NCI-H345 treated with DMSO at 0.1 percent for 48 hours (cell line): ENCODE measurements at regions not wholly inside any gene's neighbourhood (a gene's known extent, or its start where the extent isn't known, plus 50 kb on each side); places are given as distances from the start of the nearest gene placed in this dataset.

Source experiments
- DNase-seq: peaks from one replicate; lab custom pipeline; 2025; ENCODE audit not compliant: unreplicated experiment; lab: John Stamatoyannopoulos, UW

- DNase-seq = no peak
These were observed 182.6 kb upstream of the RNF32 start for GRCh38 chr7:156458011-156458410.

GRCh38 chr7:156456503-156457115 lies 184.0 kb upstream of the RNF32 start:
- DNase-seq = no peak

- no peak for DNase-seq
These were observed 184.5 kb upstream of the RNF32 start for GRCh38 chr7:156456032-156456431.

- no peak for DNase-seq
These were observed 190.1 kb upstream of the RNF32 start for GRCh38 chr7:156450473-156450872.

DNA sequence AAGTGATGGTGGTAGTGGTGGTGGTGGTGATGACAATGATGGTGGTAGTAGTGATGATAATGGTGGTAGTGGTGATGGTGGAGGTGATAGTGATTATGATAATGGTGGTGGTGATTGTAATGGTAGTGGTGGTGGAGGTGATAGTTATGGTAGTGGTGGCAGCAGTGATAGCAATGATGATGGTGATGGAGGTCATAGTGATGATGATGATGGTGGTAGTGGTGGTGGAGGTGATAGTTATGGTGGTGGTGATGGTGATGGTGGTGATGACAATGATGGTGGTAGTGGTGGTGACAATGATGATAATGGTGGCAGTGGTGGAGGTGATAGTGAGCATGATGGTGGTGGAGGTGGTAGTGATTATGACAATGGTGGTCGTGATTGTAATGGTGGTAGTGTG lies 191.7 kb upstream of the RNF32 start:
- no peak for DNase-seq

DNA sequence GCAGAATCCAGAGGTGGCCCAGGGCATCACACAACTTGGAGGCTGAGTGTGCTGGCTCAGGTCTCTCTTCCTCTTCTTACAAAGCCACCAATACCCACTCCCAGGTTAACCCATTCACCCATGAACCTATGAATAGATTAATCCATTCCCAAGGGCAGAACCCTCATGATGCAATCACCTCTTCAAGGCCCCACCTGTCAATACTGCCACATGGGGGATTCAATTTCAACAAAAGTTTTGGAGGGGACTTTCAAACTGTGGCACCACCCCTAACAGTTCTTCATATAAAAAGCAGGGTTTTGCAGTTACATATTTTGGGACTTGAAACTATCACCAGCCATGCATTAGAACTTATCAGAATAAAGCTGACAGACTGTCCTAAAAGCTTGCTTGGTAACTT lies 193.6 kb upstream of the RNF32 start:
- DNase-seq = no peak

DNA sequence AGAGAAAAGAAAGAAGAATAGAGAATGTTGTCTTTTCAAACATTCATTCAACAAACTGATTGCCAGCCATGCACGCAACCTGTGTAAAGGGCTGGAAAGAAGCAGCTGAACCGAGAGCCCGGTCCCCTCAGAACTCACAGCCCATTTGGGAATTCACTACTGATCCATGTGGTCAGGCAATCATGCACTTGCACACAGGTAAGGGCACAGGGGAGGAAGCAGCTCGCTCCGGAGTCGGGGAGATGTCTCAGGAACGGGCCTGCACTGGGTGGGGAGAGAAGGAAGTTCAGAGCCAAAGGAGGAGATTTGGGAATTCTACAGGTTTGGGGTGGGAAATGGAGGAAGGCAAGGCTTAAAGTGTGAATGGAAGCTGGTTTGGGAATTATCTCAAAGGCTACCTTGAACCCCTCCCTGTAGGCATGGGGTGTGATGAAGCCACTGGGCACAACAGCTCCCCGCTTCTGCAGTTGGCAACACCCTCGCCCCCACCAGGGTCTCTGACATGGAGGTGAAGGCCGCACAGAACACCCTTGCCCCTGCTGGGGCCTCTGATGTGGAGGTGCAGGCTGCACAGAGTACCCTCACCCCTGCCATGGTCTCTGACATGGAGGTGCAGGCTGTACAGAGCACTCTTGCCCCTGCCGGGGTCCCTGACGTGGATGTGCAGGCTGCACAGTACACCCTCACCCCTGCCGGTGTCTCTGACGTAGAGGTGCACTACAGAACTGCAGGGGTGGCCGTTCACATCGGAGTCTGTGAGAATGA lies 194.4 kb upstream of the RNF32 start:
- no peak for DNase-seq

DNA sequence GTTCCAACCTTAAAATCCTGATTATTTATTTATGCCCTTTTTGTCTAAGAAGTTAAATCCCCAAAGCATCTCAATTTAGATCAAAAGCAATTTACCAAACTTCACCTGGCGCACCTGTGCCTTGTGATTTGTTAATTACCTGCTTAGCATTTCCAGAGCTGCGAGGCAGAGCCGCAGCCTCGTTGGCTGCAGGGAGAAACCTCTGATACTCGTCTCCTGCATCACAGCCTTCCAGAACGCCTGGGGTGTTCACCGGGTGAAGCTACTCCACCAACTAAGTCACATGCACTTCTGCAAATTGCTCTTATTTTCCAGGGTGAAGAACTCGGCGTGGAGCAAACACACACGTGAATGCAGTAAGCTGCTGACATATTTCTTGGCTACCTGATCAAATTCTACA lies 198.1 kb upstream of the RNF32 start:
- DNase-seq = no peak

DNA sequence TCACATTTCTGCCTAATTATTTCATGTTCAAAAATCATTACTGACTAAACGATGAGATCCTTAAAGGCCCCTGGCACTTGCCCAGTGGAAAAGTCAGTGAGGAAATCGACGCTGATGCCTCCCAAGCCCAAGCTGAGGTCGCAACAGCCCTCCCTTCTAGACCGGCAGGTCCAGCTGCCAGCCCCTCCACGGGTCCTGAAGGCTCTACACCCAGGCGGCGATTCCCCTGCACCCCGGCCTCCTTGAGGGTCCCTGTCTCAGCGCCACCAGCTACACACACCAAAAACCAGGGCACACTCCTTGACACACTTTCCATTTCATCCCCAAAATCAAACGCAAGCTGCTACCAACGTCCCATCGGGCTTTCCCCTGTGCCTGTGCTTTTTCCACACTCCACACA lies 200.1 kb upstream of the RNF32 start:
- no peak for DNase-seq

DNA sequence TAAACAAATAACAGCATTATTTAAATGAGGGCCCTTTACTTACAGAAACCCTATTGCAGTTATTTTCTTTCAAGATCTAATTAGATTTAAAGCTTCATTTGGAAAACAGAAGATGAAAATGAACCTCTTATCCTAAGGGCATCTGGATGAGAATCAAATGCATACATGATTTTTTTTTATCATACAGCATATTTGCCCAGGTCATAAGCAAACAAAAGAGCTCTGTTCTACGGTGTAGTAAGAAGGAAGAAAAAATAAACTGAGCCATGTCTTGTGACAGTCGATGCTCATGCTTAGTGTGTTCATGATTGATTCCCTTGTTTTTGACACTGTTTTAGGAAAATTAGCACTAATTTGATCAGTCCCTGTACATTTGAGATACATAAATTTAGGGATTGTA lies 202.6 kb upstream of the RNF32 start:
- no peak for DNase-seq

DNA sequence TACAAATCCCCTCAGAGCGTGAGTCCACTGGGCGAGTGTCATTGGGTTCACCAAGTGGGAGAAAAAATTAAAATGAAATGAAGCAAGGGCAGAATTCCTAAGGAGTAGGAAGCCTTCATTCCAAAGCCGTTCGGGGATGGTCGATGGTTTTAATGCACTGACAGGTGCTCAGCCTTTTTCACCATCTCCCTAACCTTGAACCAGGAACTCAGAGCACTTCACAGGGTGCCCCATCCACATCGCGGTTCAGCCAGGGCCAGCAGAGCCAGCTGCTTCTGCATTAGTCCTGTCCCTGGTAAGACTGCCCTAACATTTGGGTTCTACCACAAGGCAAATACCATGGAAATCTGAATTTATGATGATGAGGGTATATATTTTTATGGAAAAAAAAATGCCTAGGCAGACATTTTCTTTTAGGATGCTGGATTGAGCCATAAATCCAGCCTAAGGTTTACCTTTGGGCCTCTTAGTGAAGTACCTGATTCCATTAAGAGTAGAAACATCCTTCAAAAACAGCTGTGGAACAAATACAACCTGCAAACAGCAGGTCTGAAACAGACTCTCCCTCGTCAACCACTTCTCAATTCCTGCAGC lies 203.5 kb upstream of the RNF32 start:
- no peak for DNase-seq

- DNase-seq = no peak
These were observed 204.9 kb upstream of the RNF32 start for GRCh38 chr7:156435486-156436231.

- no peak for DNase-seq
These were observed 205.9 kb upstream of the RNF32 start for GRCh38 chr7:156434706-156435105.

- DNase-seq = no peak
These were observed 208.6 kb upstream of the RNF32 start for GRCh38 chr7:156432018-156432417.

DNA sequence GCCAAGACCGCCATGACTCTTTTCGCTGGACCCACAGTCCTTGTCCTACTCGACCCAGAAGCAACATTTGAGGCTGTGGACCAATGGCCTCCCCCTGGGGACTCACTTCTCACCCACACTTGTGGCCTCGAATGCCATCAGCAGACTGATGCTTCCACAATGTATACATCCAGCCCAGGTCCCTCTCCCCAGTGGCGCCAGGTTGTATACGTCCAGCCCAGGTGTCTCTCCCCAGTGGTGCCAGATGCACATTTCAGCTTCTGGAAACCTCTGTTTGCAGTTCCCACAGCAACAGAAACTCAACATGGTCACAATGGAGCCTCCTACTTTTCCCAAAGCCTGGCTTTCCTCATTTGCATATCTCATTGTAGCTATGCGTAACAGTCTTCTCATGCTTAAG lies 210.5 kb upstream of the RNF32 start:
- DNase-seq = no peak

GRCh38 chr7:156429514-156429913 lies 211.1 kb upstream of the RNF32 start:
- DNase-seq = no peak

DNA sequence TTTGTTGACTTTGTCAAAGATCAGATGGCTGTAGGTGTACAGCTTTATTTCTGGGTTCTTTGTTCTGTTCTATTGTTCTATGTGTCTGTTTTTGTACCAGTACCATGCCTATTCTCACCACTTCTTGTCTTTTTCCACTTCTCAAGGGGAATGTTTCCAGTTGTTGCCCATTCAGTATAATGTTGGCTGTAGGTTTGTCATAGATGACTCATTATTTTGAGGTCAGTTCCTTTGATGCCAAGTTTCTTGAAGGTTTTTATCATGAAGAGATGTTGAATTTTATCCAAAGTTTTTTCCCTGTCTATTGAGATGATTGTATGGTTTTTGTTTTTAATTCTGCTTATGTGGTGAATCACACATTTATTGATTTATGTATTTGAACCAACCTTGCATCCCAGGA lies 216.7 kb upstream of the RNF32 start:
- DNase-seq = no peak

GRCh38 chr7:156420496-156420895 lies 220.1 kb upstream of the RNF32 start:
- no peak for DNase-seq

GRCh38 chr7:156419782-156420181 lies 220.8 kb upstream of the RNF32 start:
- no peak for DNase-seq

DNA sequence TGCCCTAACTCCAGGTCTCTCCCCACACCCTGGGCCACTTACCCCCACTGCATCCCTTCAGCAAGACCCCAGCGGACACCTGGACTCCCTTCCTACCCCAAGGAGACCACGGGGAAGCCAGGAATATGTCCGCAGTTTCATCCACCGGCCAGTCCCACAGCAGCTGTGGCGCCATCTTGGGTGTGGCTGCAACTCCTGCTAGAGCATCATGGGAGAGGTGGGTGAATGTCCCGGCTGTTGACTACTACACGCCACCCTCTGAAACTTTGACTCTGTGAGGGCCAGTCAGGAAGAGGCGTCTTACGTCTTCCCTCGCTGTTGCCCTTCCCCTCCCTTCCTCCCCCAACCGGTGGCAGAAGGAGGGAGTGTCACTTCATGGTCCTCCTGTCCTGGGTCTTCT lies 238.3 kb upstream of the RNF32 start:
- DNase-seq = no peak

- DNase-seq = no peak
These were observed 239.0 kb upstream of the RNF32 start for GRCh38 chr7:156401617-156402016.

GRCh38 chr7:156400046-156400445 lies 240.5 kb upstream of the RNF32 start:
- no peak for DNase-seq
